HG03064 (cell line): ENCODE measurements at regions not wholly inside any gene's neighbourhood (a gene's known extent, or its start where the extent isn't known, plus 50 kb on each side); places are given as distances from the start of the nearest gene placed in this dataset.

ENCODE experiments used
- ATAC-seq: cut with Tn5 transposase; IDR thresholded peaks from one replicate; pipeline ENCODE4 v1.9.1; 2021; ENCODE audit warnings: low read depth; ENCODE audit not compliant: unreplicated experiment

GRCh38 chr7:124692425-124692824, 73.2 kb downstream of the GPR37 start:
- no peak for ATAC-seq

GRCh38 chr7:124690840-124691239, 74.8 kb downstream of the GPR37 start:
- no peak for ATAC-seq

GRCh38 chr7:124689931-124690330, 75.7 kb downstream of the GPR37 start:
- no peak for ATAC-seq

- ATAC-seq = no peak
Observed at GRCh38 chr7:124689523-124689922, 76.1 kb downstream of the GPR37 start.

- ATAC-seq = no peak
Observed at GRCh38 chr7:124688991-124689390, 76.6 kb downstream of the GPR37 start.

GRCh38 chr7:124686543-124687171, 78.9 kb downstream of the GPR37 start:
- no peak for ATAC-seq

- no peak for ATAC-seq
Observed at GRCh38 chr7:124681946-124682345, 83.6 kb downstream of the GPR37 start.

GRCh38 chr7:124680304-124680703, 85.3 kb downstream of the GPR37 start:
- no peak for ATAC-seq

- ATAC-seq = no peak
Observed at GRCh38 chr7:124679586-124680225, 85.9 kb downstream of the GPR37 start.

- ATAC-seq = no peak
Observed at GRCh38 chr7:124679146-124679545, 86.4 kb downstream of the GPR37 start.

GRCh38 chr7:124674451-124674850, 91.1 kb downstream of the GPR37 start:
- no peak for ATAC-seq

- no peak for ATAC-seq
Observed at GRCh38 chr7:124672011-124672410, 93.6 kb downstream of the GPR37 start.

GRCh38 chr7:124667312-124668153, 98.1 kb downstream of the GPR37 start:
- ATAC-seq = no peak

GRCh38 chr7:124662937-124663336, 102.7 kb downstream of the GPR37 start:
- ATAC-seq = no peak

GRCh38 chr7:124662372-124662771, 103.2 kb downstream of the GPR37 start:
- no peak for ATAC-seq

GRCh38 chr7:124655990-124656389, 109.6 kb downstream of the GPR37 start:
- ATAC-seq = no peak

- no peak for ATAC-seq
Observed at GRCh38 chr7:124652237-124652636, 113.4 kb downstream of the GPR37 start.

- no peak for ATAC-seq
Observed at GRCh38 chr7:124651136-124651535, 114.5 kb downstream of the GPR37 start.

GRCh38 chr7:124649397-124650014, 116.1 kb downstream of the GPR37 start:
- no peak for ATAC-seq

- ATAC-seq = no peak
Observed at GRCh38 chr7:124647630-124648306, 117.8 kb downstream of the GPR37 start.

GRCh38 chr7:124645704-124646103, 119.9 kb downstream of the GPR37 start:
- no peak for ATAC-seq
